SW 1271 (cell line): ENCODE measurements at regions not wholly inside any gene's neighbourhood (a gene's known extent, or its start where the extent isn't known, plus 50 kb on each side); places are given as distances from the start of the nearest gene placed in this dataset.

ENCODE experiments used
- DNase-seq, 2 experiments: peaks; one replicate each; lab custom pipeline; 2025; lab: John Stamatoyannopoulos, UW

DNA sequence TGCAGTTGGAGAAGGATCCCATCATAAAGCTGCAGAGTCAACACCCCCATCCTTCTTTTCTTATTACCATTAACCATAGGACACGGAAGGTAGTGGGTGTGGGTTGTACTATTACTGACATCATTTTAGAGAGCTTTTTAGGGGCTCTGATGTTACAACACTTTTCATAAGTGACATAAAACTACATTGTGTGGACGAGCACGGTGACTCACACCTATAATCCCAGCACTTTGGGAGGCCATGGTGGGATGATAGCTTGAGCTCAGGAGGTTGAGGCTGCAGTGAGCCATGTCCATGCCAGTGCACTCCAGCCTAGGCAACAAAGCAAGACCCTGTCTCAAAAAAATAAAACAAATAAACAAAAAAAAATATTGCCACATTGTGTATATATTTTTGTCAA lies 167.1 kb downstream of the DUSP6 start:
- no peak for DNase-seq

DNA sequence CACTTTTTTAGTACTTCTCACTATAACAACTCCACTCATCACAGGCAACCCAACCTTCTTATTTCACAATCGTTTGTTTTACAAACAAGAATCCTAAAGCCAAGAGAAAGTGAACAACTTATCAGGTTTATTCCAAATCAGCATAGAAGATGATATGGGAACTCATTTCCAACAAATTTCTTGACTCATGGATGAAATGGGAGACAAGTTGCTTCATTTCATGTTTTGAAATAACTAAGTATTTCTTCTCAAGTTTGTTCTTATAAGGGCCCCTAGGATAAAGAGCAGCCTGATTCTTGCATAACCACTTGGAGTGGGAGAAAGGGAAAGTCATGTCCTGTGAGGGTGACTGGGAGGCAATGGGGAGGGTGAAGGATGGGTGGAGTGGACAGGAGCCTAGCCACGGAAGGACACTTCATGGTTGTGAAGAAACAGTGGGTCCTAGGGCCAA lies 168.3 kb downstream of the DUSP6 start:
- DNase-seq: peak in 1 of 2 experiments; percentile 11

DNA sequence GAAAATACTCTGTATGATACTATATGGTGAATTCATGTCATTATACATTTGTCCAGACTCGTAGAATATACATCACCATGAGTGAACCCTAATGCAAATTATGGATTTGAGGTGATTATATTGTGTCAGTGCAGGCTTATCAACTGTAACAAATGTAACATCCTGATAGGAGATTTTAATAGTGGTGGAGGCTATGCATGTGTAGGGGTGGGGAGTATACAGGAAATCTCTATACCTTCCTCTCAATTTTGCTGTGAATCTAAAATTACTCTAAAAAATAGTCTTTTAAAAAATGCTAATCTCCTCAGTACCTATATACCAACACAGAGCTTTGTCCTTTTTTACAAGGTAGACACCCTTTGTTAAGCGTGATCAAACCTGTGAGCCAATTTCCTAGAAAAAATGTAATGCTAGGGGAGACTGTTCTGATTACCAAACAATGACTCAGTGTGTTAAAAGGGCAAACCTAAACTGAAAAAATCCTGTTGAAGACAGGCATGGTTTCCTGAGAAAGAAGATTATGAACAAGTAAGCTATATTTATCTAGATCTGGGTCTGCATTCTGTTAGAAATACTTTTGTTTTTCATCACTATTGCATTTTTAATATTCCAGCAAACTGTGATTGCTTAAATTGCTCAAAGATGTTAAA lies 170.9 kb downstream of the DUSP6 start:
- peak in 1 of 2 experiments; percentile 72 for DNase-seq

DNA sequence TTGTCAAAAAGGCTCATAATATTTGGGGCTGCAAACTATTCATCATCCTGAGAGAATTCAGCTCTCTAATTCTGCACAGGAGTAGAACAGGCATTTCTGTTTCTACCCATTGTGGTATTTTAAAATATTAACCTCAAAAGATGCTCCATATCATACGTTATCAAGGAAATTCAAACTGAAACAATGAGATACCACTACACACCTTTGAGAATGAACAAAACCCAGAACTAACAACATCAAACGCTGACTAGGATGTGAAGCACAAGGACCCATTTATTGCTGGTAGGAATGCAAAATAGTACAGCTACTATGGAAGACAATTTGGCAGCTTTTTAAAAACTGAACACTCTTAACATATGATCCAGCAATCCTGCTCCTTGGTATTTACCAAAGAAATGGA lies 171.8 kb downstream of the DUSP6 start:
- DNase-seq: no peak

DNA sequence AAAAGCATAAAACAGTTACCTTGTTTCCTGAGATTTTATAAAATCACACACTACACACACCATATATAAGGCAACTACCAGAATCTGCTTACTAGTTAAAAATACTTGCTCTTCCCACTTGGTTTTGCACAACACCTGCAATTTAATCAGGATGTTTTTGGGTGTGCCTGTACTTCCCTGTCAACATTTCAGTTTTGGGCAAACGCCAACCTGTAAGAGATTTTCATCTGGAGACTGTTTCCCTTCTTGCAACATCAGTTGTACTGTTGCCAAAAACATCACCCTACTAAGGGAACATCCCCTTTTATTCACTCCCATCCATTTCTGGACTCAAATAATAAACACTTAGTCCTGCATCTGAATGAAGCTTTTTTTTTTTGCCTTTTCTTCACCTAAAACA lies 172.3 kb downstream of the DUSP6 start:
- peak in 1 of 2 experiments; percentile 69 for DNase-seq

DNA sequence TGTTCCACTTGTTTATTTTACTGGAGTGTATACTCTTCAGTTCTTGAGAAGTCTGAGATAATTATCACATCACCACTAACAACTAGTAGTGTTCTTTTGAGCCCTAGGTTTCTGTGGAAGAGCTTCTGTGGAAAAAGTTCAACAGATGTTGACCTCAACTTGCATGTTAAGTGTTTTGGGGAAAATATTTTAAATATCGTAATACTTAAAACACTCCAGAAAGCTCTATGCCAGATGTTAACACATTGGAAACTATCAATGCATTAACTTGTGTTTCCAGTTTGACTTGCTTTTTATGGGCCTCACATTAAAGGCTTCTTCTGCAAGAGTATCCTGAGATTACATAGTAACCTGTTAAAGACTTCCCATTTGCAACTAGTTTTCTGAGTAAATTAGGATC lies 173.1 kb downstream of the DUSP6 start:
- DNase-seq: no peak

DNA sequence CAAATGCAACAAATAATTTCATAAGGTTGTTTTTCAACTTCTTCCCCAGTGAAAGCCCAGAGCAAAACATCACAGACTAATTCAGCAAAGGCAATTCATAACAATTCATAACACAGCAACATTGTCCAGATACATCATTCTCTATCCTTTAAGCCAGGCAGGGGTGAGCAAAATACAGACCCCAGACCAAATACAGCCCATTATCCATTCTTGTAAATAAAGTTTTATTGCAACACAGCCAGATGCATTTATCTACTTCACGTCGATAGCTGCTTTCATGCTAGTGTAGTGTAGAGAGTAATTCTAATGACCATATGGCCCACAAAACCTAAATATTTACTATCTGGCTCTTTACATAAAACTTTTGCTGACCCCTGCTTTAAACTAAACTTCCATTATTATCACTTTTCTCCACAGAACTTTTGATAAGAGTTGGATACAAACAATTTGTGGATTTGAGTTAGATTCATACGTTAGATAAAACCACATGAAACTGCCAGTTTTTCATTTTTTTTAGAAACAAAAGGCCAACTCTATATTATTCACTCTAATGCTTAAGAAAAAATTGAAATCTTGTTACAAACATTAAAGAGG lies 174.4 kb downstream of the DUSP6 start:
- no peak for DNase-seq

DNA sequence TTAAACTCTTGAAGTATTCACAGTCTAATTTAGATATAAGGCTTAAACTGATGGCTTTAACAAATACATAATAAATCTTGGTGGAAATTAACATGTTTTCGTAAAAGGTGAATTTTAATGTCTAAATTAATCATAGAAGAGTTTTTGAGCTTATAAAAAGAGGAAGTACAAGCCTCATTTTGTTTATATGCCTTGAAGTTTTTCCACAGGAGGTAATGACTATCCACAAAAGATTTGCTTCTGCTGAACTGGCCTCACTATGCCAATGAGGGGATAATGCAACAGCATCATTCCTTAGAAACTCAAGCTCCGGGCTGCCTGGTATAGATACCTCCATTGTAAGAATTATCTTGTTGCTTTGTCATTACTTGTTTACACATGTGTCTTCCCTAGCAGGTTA lies 175.6 kb downstream of the DUSP6 start:
- no peak for DNase-seq

DNA sequence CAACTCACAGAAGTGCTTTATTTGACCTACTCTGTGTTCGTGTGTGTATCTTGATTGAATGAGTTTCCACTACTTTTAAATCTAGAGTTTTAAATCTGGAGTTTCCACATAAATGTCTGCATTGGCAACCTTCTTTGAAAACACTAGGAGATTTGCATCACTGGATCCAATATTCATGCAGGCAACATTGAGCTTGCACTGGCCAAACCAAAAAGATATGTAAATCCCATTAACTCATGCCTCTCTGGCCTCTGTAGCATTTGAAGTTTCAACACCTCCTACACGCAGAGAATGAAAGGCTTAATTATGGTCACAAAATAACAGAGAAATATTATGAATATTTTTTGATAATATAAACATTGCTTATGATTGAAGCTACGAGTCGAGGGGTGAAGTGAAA lies 178.6 kb downstream of the DUSP6 start:
- no peak for DNase-seq

DNA sequence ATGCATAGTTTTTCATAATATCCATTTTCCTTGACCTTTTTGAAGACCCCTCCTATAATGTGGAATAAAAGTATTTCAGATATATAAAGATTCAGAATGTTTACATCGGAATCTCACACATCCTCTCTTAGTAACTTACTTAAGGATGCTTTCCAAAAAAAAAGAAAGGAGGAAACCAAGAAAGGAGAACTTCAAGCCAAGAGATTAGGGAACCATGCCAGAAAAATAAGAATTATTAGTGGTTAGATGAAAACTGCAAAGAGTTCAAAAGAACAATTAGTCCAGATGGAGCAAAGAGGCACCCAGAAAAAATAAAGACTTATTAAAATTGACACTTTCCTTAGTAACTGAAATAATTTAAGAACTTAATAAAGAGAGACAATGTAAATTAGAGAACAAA lies 179.2 kb downstream of the DUSP6 start:
- no peak for DNase-seq

DNA sequence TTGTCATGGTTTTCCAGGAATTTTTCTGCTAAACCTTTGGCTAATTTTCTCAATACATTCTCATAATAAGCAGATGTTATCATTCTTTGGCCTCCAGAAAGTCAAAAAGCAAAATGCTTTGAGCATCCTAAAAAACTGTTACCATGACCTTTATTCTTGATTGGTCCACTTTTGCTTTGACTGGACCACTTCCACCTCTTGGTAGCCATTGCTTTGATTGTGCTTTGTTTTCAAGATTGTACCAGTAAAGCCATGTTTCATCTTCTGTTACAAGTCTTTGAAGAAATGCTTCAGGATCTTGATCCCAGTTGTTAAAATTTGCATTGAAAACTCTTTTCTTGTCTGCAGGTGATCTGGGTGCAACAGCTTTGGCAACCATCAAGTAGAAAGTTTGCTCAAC lies 180.1 kb downstream of the DUSP6 start:
- no peak for DNase-seq

DNA sequence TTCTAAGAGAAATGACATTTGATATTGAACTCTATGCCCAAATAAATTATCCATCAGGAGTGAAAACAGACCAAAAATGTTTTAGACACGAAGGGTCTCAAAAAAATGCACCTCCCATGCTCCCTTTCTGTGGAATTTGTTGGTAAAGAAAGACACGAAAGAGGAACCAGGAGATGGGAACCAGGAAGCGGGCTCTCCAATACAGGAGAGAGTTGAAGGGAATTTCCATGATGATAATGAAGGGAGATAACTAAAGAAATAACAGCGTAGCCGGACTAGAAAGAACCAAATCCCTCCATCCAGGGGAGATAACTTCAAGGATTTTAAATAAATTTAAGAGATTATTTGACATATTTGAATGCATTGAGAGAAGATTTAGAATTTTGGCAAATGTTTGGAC lies 183.0 kb downstream of the DUSP6 start:
- no peak for DNase-seq

DNA sequence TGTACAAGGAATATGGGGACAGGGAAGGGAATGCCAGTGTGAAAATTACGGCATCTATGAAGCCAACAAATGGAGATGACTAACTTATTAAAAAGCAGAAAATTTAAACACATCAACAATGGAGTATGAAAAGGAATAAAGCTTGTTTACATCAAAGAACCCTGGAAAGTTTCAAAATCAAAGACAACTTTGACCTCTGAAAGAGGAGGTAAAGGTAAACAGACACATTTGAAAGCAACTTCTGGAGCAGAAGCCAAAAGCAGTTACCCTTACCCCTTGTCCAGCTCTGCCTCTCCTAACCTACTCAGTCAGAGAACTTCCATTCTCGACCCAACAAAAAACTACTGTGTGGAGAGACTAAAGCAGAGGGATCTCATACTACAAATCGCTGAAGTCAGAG lies 184.3 kb downstream of the DUSP6 start:
- no peak for DNase-seq

DNA sequence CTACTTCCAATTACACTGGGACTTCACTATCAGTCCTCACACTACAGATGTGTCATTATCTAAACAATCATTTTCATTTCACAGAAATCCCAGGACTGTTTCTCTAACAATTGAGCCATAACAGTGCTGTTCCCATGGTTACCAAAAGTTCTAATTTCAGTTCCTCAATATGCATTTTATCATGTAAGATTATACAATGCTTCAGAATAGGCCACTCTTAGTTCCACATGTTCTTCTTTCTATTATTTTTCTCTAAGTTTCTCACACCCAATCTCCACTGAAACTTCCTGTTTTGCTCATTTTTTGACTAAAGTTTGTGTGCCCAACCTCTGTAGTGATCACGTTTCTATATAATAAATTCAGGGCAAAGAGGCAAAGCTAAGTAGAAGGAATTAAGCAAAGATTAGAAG lies 185.8 kb downstream of the DUSP6 start:
- peak in 1 of 2 experiments; percentile 19 for DNase-seq

DNA sequence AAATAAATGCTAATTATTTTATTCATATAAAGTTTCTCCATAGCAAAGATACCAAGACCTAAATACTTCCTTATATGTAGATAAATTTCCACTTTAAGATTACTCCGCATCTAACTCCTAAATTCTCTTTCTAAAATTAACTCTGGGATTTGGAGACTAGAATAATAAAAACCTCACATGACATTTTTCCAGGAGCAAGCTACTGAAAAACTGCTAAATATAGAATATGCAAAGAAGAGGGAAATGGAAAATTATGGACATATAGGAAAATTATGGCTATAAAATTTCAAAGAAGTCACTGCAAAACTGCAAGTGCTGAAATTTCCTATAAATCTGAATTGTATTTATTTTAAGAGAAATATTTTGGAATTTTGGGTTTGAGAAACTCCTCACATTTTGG lies 186.2 kb downstream of the DUSP6 start:
- no peak for DNase-seq

DNA sequence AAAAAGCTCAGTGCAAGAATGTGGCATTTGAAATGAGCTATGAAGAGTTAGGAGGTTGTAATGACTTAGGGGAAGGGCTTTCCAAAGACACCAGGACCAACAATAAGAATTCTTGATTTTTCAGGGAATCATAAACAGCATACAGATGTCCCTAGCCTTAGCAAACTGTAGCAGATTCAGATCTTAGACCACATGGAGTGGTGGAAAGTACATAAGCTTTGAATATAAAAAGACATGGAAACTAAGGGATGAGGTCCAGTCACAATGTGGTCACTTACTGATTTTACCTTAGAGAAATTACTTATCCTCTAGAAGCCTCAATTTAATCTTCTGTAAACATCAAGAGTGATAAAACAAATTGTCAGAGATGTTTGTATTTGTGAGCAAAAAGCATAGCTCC lies 186.6 kb downstream of the DUSP6 start:
- no peak for DNase-seq

DNA sequence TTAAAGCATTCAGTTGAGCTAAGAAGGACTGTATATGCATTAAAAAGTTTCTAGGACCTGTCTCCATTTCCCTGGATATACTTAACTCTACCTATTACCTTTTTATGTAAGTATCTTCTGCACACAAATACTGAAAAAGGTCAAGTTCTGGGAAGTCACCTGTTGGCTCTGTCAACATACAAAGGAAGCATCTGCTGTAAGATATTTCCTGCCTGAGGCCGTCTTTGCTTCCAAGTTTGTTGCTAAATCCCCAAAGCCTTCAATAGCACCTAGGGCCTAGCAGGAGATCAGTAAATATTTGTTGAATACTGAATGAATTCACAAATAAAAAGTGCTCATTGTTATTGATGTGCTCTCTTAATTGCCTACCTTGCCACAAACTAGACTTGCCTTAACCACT lies 188.4 kb downstream of the DUSP6 start:
- no peak for DNase-seq

DNA sequence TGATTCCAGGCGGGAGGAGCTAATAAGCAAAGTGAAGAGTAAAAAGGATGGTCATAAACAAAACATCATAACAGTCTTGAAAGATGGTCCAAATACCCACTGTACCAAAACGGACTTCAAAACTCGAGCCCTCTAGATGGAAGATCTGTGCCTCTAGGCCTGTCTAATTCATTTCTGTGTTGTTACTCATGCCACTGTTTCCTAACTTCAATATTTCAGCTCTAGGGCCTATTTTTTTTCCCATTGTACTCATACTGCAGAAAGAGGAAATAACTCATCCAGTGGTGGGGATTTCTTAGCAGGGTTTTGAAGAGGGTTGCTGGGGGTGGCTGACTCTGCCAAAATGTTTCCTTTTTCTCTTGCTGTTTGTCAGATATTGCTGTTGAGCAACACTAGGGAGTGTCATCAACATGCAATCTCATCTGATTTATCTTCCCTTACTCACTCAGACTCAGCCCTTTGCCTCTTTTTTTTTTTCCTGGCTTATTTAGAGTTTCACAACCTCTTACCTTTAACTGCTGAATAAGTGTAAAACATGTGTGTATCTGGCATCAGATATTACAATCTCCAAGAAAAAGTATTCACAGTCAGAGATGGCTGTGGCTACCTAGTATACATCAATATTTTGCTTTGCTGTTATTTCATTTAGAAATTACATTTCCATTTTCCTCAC lies 189.6 kb downstream of the DUSP6 start:
- peak; percentile 59 to 90 for DNase-seq

DNA sequence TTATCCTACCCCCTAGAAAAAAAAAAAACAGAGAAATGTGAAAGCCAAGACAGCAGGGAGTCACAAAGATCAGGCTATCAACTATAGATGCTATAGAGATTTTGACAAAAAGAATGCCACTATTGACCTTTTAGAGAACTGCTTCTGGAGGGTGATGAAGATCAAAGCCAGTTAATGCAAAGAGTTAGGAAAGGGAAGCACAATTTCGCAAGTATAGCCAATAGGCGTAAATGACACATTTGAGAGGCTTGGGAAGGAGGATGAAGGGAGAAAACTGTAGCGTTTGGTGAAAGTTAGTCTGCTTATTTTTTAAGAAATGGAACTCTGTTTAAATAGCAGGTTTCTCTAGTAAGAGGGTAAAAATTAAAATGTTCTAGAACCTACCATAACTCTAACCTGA lies 190.7 kb downstream of the DUSP6 start:
- DNase-seq: no peak

DNA sequence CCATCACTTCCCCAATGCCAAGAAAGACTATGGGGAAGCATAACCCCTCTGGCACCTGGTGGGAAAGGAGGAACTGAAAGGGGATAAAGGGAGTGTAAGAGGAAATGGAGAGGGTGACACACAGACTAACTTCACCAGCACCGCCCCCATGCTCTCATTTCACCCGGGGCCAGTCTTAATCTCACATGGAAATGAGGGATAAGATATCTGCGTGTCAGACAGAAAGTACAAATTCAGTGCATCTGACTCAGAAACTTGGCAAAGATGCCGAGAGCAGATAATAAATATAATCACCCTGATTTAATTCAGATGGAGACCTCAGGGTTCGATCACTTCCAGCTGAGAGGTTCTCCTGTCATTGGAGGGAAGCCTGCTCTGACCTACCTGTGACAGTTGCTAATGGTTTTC lies 191.6 kb downstream of the DUSP6 start:
- peak in 1 of 2 experiments; percentile 52 for DNase-seq

DNA sequence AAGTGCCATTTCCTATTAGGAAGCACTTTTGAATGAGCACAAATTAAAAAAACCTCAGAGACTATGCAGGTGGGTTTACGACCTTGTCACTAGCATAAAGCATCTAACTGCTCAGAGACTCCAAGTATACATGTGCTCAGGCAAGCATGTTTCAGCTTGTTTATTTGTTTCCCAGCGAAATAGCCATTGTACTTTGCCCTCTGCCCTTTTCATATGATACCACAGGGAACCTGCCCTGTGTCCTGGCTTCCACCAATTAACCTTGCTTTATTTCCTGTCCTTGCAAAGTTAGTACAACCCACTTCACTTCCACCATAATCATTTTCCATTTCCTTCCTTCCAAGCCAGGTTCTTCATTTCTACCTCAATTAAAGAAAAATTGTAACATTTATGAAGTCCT lies 194.9 kb downstream of the DUSP6 start:
- DNase-seq: no peak

DNA sequence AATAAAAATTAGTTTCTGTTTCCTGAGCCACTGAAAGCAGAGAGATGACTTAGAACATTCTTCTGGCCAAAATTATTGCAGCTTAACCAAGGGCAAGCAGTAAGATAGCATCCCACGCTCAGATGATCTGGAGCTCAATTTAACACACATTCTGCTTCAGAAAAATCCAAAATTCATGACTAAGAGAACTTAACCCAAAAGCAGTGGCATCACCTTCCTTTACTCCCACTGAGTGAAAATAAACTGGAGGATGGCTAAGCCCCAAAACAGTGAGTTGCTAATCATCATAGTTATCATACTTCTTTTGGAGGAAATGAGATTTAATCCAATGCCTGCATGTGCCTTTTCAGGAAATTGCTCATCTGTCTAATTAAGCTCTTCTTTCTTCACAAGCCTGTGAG lies 195.4 kb downstream of the DUSP6 start:
- DNase-seq: no peak

DNA sequence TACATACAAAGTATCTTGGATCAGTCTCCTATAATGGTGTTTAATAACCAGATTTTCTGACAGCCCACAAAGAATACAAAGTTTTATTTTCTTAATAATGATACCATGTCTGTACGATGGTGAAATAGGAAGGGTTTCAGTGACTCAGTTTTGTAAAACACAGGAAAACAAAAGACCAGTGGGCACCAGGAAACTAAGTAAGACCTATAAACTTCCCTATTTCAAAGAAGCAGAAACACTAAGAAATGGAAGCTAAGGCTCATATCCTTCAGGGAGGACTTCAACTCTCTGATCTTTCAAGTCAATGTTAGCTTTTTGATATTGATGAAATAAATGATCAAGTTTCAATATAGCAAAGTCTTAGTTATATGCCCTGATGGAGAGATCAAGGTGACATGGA lies 196.0 kb downstream of the DUSP6 start:
- DNase-seq: no peak

DNA sequence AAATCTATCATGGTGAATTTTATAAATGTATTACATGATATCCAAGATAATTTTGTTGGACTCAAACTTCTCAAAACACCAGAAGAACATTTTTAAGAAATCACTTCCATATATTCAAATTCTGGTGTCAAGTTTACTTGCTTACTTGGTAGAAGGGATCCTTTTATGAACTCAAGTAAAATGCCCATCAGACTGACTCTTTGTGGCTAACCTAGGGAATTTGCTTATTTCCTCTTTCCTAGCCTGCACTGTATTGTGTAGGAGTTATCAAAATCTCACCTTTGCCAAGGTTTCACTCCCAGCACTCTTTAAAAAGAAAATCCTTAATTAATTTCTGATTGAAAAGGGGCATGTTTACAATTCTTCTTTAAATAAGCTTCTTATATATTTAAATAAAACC lies 196.5 kb downstream of the DUSP6 start:
- DNase-seq: no peak
